Stimulated activated CD4-positive, alpha-beta T cell treated with anti-CD3 and anti-CD28 coated beads, Interleukin-15, amount 100 ng/mL, for 1 hour (primary cell): ENCODE measurements at regions not wholly inside any gene's neighbourhood (a gene's known extent, or its start where the extent isn't known, plus 50 kb on each side); places are given as distances from the start of the nearest gene placed in this dataset.

Source experiments
- DNase-seq, 2 donors: peaks; one replicate each; pipeline ENCODE4 v3.0.0-alpha.2; 2020; ENCODE audit warnings: low read depth in 1 of 2, low spot score in 1 of 2

GRCh38 chr2:21486445-21486844, 362.7 kb downstream of the TDRD15 start:
- DNase-seq: no peak

GRCh38 chr2:21489080-21489479, 365.3 kb downstream of the TDRD15 start:
- no peak for DNase-seq

GRCh38 chr2:21498016-21498415, 374.2 kb downstream of the TDRD15 start:
- DNase-seq: no peak

GRCh38 chr2:21500401-21500945, 376.7 kb downstream of the TDRD15 start:
- no peak for DNase-seq

- DNase-seq: no peak
Observed at GRCh38 chr2:21501376-21502027, 377.7 kb downstream of the TDRD15 start.

GRCh38 chr2:21515903-21516302, 392.1 kb downstream of the TDRD15 start:
- no peak for DNase-seq

- no peak for DNase-seq
Observed at GRCh38 chr2:21519412-21519811, 395.6 kb downstream of the TDRD15 start.

GRCh38 chr2:21519821-21520220, 396.1 kb downstream of the TDRD15 start:
- no peak for DNase-seq

GRCh38 chr2:21535826-21536225, 412.1 kb downstream of the TDRD15 start:
- no peak for DNase-seq

- DNase-seq: no peak
Observed at GRCh38 chr2:21539685-21540084, 415.9 kb downstream of the TDRD15 start.

- DNase-seq: no peak
Observed at GRCh38 chr2:21543630-21544029, 419.9 kb downstream of the TDRD15 start.

- no peak for DNase-seq
Observed at GRCh38 chr2:21544392-21544791, 420.6 kb downstream of the TDRD15 start.

GRCh38 chr2:21552981-21553380, 429.2 kb downstream of the TDRD15 start:
- DNase-seq: no peak

GRCh38 chr2:21559351-21559750, 435.6 kb downstream of the TDRD15 start:
- DNase-seq: no peak

- no peak for DNase-seq
Observed at GRCh38 chr2:21561965-21562364, 438.2 kb downstream of the TDRD15 start.

GRCh38 chr2:21567395-21567794, 443.6 kb downstream of the TDRD15 start:
- DNase-seq: no peak

- no peak for DNase-seq
Observed at GRCh38 chr2:21571686-21572085, 447.9 kb downstream of the TDRD15 start.

- no peak for DNase-seq
Observed at GRCh38 chr2:21580391-21580790, 456.6 kb downstream of the TDRD15 start.

GRCh38 chr2:21585881-21586280, 462.1 kb downstream of the TDRD15 start:
- no peak for DNase-seq

GRCh38 chr2:21590026-21590690, 466.4 kb downstream of the TDRD15 start:
- no peak for DNase-seq

- no peak for DNase-seq
Observed at GRCh38 chr2:21591926-21592325, 468.2 kb downstream of the TDRD15 start.

GRCh38 chr2:21599417-21599816, 475.6 kb downstream of the TDRD15 start:
- DNase-seq: no peak

- DNase-seq: no peak
Observed at GRCh38 chr2:21602789-21603188, 479.0 kb downstream of the TDRD15 start.
